ENCODE measurements at regions not wholly inside any gene's neighbourhood (a gene's known extent, or its start where the extent isn't known, plus 50 kb on each side); places are given as distances from the start of the nearest gene placed in this dataset.

DNA sequence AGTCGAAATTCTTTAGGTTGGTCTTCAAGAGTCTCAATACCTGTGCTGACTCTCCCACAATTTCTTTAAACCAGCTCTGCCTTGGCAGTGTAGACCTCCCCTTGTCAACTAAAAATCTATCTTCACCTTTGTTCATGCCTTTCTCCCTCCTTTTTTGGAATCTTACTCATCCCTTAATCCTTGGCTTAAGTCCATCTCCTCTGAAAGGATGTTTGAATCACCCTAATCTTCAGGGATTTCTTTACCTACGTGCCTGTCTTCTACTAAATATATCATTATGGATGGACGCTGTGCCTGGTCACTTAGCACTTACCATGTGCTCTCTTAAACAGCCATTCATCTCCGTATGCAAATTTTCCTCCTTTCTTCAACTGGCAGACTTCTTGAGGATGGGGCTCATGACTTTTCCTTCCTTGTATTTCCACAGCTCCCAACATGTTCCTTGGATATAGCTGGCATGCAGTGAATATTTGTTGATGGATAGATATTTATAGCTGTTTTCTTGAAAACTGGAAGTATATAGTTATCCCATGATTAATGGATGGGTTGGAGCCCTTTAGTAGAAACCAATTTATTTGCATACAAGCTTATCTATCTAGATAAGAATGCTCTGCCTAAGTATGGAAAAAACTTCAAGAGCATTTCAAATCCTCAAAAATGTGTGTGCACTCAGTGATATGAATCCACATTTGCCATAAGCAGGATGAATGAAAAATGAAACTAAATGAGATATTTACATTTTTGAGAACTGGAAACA is 166.6 kb downstream of the SPRY1 start:
- TF ChIP-seq, protein P1, sequence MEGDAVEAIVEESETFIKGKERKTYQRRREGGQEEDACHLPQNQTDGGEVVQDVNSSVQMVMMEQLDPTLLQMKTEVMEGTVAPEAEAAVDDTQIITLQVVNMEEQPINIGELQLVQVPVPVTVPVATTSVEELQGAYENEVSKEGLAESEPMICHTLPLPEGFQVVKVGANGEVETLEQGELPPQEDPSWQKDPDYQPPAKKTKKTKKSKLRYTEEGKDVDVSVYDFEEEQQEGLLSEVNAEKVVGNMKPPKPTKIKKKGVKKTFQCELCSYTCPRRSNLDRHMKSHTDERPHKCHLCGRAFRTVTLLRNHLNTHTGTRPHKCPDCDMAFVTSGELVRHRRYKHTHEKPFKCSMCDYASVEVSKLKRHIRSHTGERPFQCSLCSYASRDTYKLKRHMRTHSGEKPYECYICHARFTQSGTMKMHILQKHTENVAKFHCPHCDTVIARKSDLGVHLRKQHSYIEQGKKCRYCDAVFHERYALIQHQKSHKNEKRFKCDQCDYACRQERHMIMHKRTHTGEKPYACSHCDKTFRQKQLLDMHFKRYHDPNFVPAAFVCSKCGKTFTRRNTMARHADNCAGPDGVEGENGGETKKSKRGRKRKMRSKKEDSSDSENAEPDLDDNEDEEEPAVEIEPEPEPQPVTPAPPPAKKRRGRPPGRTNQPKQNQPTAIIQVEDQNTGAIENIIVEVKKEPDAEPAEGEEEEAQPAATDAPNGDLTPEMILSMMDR (IDR thresholded peaks at IDR 0.05) = no peak
- no peak for TF ChIP-seq POLR2A (IDR thresholded peaks at IDR 0.05)
